HUES48 (cell line): ENCODE measurements at regions not wholly inside any gene's neighbourhood (a gene's known extent, or its start where the extent isn't known, plus 50 kb on each side); places are given as distances from the start of the nearest gene placed in this dataset.
"Not testable (repeated sequence)": the region's sequence is repeated elsewhere in the genome, so short reads cannot be mapped to it uniquely, and the experiment has no call there.

Source experiments
- H3K27ac ChIP-seq: one replicate; pipeline ENCODE4 v1.7.0; 2013; ENCODE audit warnings: low read depth, low read length, inconsistent platforms
- H3K27me3 ChIP-seq: 2 replicates; pipeline ENCODE4 v1.6.1; 2013; ENCODE audit warnings: mild to moderate bottlenecking, low read length; ENCODE audit not compliant: control insufficient read depth, insufficient read depth
- H3K36me3 ChIP-seq: 2 replicates; pipeline ENCODE4 v1.6.1; 2013; ENCODE audit warnings: low read length; ENCODE audit not compliant: control insufficient read depth, insufficient read depth
- H3K4me1 ChIP-seq: 2 replicates; pipeline ENCODE4 v1.6.1; 2013; ENCODE audit warnings: mild to moderate bottlenecking, low read length; ENCODE audit not compliant: control insufficient read depth, insufficient read depth
- H3K4me3 ChIP-seq: 2 replicates; pipeline ENCODE4 v1.5.1; 2013; ENCODE audit warnings: mild to moderate bottlenecking, low read depth, low read length
- H3K9ac ChIP-seq: 2 replicates; pipeline ENCODE4 v1.6.1; 2013; ENCODE audit warnings: mild to moderate bottlenecking, low read depth, low read length, moderate library complexity
- H3K9me3 ChIP-seq: 2 replicates; pipeline ENCODE4 v1.6.1; 2013; ENCODE audit warnings: low read length; ENCODE audit not compliant: control insufficient read depth, insufficient read depth

DNA sequence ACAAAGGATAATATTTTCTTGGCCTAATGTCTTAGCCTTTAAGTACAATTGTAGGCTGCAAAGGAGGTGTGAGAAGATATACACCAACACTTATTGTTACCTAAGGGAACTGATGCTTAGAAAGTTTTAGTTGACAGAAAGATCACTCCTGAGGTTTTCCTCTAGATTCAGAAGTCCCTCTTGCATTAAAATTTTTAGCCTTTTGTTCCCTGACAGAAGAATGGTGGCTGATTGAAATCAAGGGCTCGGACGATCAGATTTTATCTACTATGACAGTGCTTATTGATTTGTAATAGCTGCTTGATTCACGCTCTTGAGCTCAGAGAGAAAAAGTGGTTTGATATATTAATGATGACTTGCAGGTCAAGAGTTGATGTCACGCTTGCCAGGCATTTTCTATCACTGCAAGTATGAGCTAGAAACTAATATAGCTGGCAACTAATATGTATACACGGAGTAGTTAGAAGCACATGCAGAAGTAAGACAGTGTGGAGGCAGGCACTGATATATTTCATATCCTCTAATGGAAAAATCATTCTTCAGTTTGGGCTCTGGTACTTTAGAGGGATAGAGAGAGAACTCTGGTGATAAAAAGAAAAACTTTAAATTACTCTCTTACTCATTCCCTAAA lies 246.6 kb upstream of the ID4 start:
- Histone ChIP-seq H3K36me3 (no peaks in the 10 kb centered on the region), H3K4me1 (no peaks in the 10 kb centered on the region), H3K27ac (no peak overlapping the region)

GRCh38 chr6:19597809-19598320 lies 239.3 kb upstream of the ID4 start:
- Histone ChIP-seq H3K9me3 (no peaks in the 10 kb centered on the region), H3K27me3 (no peaks in the 10 kb centered on the region), H3K4me3 (no peak overlapping the region), H3K36me3 (no peaks in the 10 kb centered on the region), H3K9ac (no peak overlapping the region), H3K4me1 (no peaks in the 10 kb centered on the region), H3K27ac (no peak overlapping the region)

More for the DNA sequence above, 246.6 kb upstream of the ID4 start:
- no peaks in the 10 kb centered on the region for H3K27me3 ChIP-seq
- H3K9me3 ChIP-seq, result no peaks in the 10 kb centered on the region
- H3K4me3 ChIP-seq, result no peak overlapping the region
- no peak overlapping the region for H3K9ac ChIP-seq

DNA sequence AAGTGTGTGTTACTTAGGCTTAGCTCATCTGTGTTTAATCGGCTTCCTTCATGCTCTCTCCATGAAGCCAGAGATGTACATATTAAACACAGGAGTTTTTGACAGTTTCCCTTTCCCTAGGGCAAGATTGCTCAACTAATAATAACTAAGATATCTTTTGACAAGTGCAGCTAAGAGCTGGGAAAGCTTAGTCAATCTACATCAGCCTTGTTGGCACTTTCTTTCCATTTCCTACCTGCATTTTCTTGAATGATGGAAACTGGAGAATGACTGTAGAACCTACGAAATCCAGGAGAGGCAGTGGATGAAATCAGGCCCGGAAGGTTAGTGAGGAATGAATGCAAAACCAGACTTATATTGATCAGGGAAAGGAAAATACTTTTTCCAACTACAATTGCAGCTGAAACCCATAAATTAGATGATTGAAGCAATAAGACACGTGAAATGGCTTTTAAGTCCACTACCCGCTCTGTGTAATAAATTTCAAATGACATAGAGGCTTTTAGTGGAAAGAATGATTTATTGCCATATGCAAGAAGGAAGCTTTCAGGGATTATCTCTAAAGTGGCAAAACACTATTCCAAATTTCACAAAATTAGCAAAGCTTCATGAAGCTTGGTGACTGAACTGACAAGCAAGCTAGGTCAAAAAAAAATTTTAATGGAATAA lies 237.2 kb upstream of the ID4 start:
- Histone ChIP-seq H3K9me3 (no peaks in the 10 kb centered on the region), H3K4me3 (no peak overlapping the region), H3K9ac (no peak overlapping the region), H3K27ac (no peak overlapping the region), H3K4me1 (no peaks in the 10 kb centered on the region), H3K27me3 (no peaks in the 10 kb centered on the region), H3K36me3 (no peaks in the 10 kb centered on the region)

DNA sequence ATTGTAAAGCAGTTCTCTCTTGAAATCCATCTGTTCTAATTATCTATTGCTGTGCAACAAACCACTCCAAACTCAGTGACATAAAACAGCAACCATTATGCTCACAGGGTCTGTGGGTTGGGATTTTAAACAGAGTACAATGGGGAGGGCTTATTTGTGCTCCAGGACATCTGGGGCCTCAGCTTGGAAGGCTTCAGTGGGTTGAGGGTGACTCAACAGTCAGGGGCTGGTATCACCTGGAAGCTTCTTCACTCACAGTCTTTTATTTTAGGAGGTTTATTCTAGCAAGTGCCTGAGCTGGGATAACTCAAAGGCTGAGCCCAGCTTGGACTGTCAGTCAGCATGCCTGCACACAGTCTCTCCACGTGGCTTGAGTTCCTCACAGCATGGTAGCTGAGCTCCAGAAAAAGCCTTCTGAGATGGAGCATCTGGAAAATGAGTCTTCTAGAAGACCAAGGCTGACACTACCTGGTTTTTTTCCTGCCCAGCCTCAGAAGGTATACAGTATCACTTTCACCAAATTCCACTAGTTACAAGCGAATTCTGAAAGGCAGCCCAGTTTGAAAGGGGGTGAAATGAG lies 234.6 kb upstream of the ID4 start:
- H3K27me3 ChIP-seq, result no peaks in the 10 kb centered on the region
- H3K9ac ChIP-seq, result no peak overlapping the region
- no peaks in the 10 kb centered on the region for H3K36me3 ChIP-seq
- no peak overlapping the region for H3K27ac ChIP-seq
- H3K4me3 ChIP-seq, result no peak overlapping the region
- no peaks in the 10 kb centered on the region for H3K9me3 ChIP-seq
- H3K4me1 ChIP-seq, result no peaks in the 10 kb centered on the region

DNA sequence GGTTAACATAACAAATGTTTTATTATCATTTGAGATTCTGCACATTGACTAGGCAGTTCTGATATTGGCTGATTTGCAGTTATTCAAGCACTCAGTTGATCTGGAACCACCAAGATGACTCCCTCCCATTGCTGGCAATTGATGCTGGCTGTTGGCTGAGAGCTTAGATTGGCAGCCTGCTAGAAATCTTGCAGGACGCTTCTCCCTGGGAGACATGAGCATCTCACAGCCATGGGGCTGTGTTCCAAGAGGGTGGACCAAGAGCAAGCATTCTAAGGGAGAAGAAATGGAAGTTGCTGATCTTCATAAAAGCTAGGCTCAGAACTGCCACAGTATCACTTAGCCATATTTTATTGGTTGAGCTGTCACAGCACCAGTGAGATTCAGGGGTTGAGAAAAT lies 233.4 kb upstream of the ID4 start:
- H3K27me3 ChIP-seq, result no peaks in the 10 kb centered on the region

GRCh38 chr6:19605624-19606023 lies 231.5 kb upstream of the ID4 start:
- H3K9me3 ChIP-seq, result no peaks in the 10 kb centered on the region
- no peak overlapping the region for H3K9ac ChIP-seq
- H3K27me3 ChIP-seq, result no peaks in the 10 kb centered on the region
- H3K4me3 ChIP-seq, result no peak overlapping the region
- no peak overlapping the region for H3K27ac ChIP-seq
- H3K36me3 ChIP-seq, result no peaks in the 10 kb centered on the region
- H3K4me1 ChIP-seq, result no peaks in the 10 kb centered on the region

More for the DNA sequence above, 233.4 kb upstream of the ID4 start:
- Histone ChIP-seq H3K9ac (no peak overlapping the region), H3K27ac (no peak overlapping the region), H3K36me3 (no peaks in the 10 kb centered on the region), H3K9me3 (no peaks in the 10 kb centered on the region), H3K4me1 (no peaks in the 10 kb centered on the region), H3K4me3 (no peak overlapping the region)

GRCh38 chr6:19608546-19608945 lies 228.6 kb upstream of the ID4 start:
- Histone ChIP-seq H3K4me3 (no peak overlapping the region), H3K27me3 (no peaks in the 10 kb centered on the region), H3K9me3 (no peaks in the 10 kb centered on the region), H3K4me1 (no peaks in the 10 kb centered on the region), H3K9ac (no peak overlapping the region), H3K27ac (no peak overlapping the region), H3K36me3 (no peaks in the 10 kb centered on the region)

GRCh38 chr6:19609972-19610641 lies 227.1 kb upstream of the ID4 start:
- no peaks in the 10 kb centered on the region for H3K36me3 ChIP-seq
- no peaks in the 10 kb centered on the region for H3K9me3 ChIP-seq
- H3K4me1 ChIP-seq, result no peaks in the 10 kb centered on the region
- H3K9ac ChIP-seq, result no peak overlapping the region
- H3K4me3 ChIP-seq, result no peak overlapping the region
- H3K27me3 ChIP-seq, result no peaks in the 10 kb centered on the region
- no peak overlapping the region for H3K27ac ChIP-seq

DNA sequence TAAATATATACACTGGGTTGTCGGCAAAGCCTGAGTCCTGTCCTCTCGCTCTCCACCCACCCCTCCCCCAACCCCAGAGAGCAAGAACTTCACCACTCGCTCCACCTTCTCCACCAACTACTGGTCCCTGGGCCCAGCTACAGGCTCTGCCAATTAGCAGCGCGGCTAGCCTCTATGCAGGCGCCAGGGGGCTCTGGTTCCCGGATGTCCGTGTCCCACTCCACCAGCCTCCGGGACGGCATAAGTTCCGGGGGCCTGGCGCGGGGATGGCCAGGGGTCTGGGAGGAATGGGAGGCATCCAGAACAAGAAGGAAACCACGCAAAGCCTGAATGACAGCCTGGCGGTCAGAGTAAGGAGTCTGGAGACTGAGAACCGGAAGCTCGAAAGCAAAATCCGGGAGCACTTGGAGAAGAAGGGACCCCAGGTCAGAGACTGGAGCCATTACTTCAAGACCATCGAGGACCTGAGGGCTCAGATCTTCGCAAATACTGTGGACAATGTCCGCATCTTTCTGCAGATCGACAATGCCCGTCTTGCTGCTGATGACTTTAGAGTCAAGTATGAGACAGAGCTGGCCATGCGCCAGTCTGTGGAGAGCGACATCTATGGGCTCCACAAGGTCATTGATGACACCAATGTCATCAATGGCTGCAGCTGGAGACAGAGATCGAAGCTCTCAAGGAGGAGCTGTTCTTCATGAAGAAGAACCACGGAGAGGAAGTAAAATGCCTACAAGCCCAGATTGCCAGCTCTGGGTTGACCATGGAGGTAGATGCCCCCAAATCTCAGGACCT lies 224.3 kb upstream of the ID4 start:
- not testable (repeated sequence) for H3K9me3 ChIP-seq

DNA sequence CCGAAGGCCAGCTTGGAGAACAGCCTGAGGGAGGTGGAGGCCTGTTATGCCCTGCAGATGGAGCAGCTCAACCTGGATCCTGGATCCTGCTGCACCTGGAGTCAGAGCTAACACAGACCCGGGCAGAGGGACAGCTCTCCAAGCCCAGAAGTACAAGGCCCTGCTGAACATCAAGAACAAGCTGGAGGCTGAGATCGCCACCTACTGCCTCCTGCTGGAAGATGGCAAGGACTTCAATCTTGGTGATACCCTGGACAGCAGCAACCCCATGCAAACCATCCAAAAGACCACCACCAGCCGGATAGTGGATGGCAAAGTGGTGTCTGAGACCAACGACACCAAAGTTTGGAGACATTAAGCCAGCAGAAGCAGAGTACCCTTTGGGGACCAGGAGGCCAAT lies 223.5 kb upstream of the ID4 start:
- no peak overlapping the region for H3K9ac ChIP-seq

More for the DNA sequence above, 224.3 kb upstream of the ID4 start:
- H3K27me3 ChIP-seq, H3K4me1 ChIP-seq, H3K27ac ChIP-seq, H3K4me3 ChIP-seq, H3K36me3 ChIP-seq, H3K9ac ChIP-seq: not testable (repeated sequence)

More for the DNA sequence above, 223.5 kb upstream of the ID4 start:
- Histone ChIP-seq H3K27me3 (no peaks in the 10 kb centered on the region), H3K27ac (no peak overlapping the region), H3K36me3 (no peaks in the 10 kb centered on the region), H3K9me3 (no peaks in the 10 kb centered on the region), H3K4me3 (no peak overlapping the region), H3K4me1 (no peaks in the 10 kb centered on the region)
